ENCODE measurements at regions not wholly inside any gene's neighbourhood (a gene's known extent, or its start where the extent isn't known, plus 50 kb on each side); places are given as distances from the start of the nearest gene placed in this dataset.

GRCh38 chr4:60216752-60217151, 983.4 kb upstream of the ADGRL3 start:
- DNase-seq: no peak

GRCh38 chr4:60221866-60222265, 978.3 kb upstream of the ADGRL3 start:
- no peak for DNase-seq

- no peak for DNase-seq
Observed at GRCh38 chr4:60223208-60223923, 976.8 kb upstream of the ADGRL3 start.

- no peak for DNase-seq
Observed at GRCh38 chr4:60241866-60242265, 958.3 kb upstream of the ADGRL3 start.

- DNase-seq: no peak
Observed at GRCh38 chr4:60249784-60250183, 950.3 kb upstream of the ADGRL3 start.

- no peak for DNase-seq
Observed at GRCh38 chr4:60250657-60251056, 949.5 kb upstream of the ADGRL3 start.

GRCh38 chr4:60259781-60260180, 940.3 kb upstream of the ADGRL3 start:
- no peak for DNase-seq

GRCh38 chr4:60266505-60266904, 933.6 kb upstream of the ADGRL3 start:
- DNase-seq: no peak

GRCh38 chr4:60296386-60296785, 903.7 kb upstream of the ADGRL3 start:
- DNase-seq: no peak

- no peak for DNase-seq
Observed at GRCh38 chr4:60313611-60314178, 886.4 kb upstream of the ADGRL3 start.

- DNase-seq: no peak
Observed at GRCh38 chr4:60314416-60314815, 885.7 kb upstream of the ADGRL3 start.

- DNase-seq: no peak
Observed at GRCh38 chr4:60315586-60315985, 884.5 kb upstream of the ADGRL3 start.

- DNase-seq: no peak
Observed at GRCh38 chr4:60326735-60327134, 873.4 kb upstream of the ADGRL3 start.

- DNase-seq: no peak
Observed at GRCh38 chr4:60327651-60328050, 872.5 kb upstream of the ADGRL3 start.

GRCh38 chr4:60344908-60345307, 855.2 kb upstream of the ADGRL3 start:
- DNase-seq: no peak

- no peak for DNase-seq
Observed at GRCh38 chr4:60345392-60345791, 854.7 kb upstream of the ADGRL3 start.

- no peak for DNase-seq
Observed at GRCh38 chr4:60359746-60360367, 840.3 kb upstream of the ADGRL3 start.

GRCh38 chr4:60365176-60365575, 835.0 kb upstream of the ADGRL3 start:
- no peak for DNase-seq

- DNase-seq: no peak
Observed at GRCh38 chr4:60366661-60367060, 833.5 kb upstream of the ADGRL3 start.

- DNase-seq: no peak
Observed at GRCh38 chr4:60368986-60369385, 831.1 kb upstream of the ADGRL3 start.

GRCh38 chr4:60378010-60378409, 822.1 kb upstream of the ADGRL3 start:
- DNase-seq: no peak

GRCh38 chr4:60384516-60384915, 815.6 kb upstream of the ADGRL3 start:
- no peak for DNase-seq

GRCh38 chr4:60389633-60390032, 810.5 kb upstream of the ADGRL3 start:
- no peak for DNase-seq

- DNase-seq: no peak
Observed at GRCh38 chr4:60396341-60397049, 803.6 kb upstream of the ADGRL3 start.

All from T1000 (cell line).